ENCODE measurements at regions not wholly inside any gene's neighbourhood (a gene's known extent, or its start where the extent isn't known, plus 50 kb on each side); places are given as distances from the start of the nearest gene placed in this dataset.

DNA sequence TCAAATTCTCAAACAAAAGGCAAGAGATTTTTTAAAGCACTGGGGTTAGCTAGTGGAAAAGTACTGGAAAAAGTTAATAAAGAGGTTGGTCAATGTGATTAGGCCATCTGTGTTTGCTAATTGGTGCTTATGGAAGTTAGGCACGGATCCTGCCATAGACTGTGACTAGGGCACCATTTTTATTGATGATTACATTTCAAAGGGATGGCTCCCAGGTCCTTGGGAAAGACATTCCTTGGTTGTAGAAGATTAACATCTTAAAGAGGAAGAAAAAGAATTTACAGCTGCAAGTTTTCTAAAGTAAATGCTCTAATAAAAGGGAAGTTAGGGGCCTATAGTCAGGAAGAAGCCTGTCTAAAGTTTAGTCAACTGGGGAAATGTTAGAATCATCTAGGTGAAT is 1183.3 kb downstream of the DTWD2 start:
- H3K4me3 ChIP-seq: no peak overlapping the region
- no peak for ATAC-seq (replicated peaks in 6 of 8)
- no peaks in the 10 kb centered on the region for H3K4me1 ChIP-seq (replicated peaks in 1 of 2)
- no peak overlapping the region for H3K27ac ChIP-seq
- WGBS, 10 experiments: 0 to 17% (median 0%) methylated on average over 1 of the region's 1 CpG; no CpG with 5 or more reads in 5 of the 10 experiments
- in situ Hi-C loops (cut with MboI; ENCODE audit: low pct_unique_long_range_greater_than_20kb in 2 of 9, low sequenced_read_pairs in 9 of 9, unreplicated experiment in 9 of 9): no loop called here

GRCh38 chr5:117803533-117803932 is 1184.8 kb downstream of the DTWD2 start:
- no peak overlapping the region for H3K4me3 ChIP-seq
- peak in 1 of 8 experiments; percentile 71 for ATAC-seq (replicated peaks in 6 of 8)
- WGBS, 10 experiments: 14 to 100% (median 79%) methylated on average over 1 to 3 of the region's 3 CpGs

DNA sequence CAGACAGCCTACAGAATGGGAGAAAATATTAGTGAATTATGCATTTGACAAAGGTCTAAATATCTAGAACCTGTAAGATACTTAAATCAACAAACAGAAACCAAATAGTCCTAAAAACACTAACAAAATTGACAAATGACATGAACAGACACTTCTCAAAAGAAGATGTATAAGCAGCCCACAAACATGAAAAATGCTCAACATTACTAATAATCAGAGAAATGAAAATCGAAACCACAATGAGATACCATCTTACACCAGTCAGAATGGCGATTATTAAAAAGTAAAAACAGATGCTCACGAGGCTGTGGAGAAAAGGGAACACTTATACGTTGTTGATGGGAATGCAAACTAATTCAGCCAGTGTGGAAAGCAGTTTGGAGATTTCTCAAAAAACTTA is 1186.8 kb downstream of the DTWD2 start:
- in situ Hi-C loops (cut with MboI; ENCODE audit: low pct_unique_long_range_greater_than_20kb in 2 of 9, low sequenced_read_pairs in 9 of 9, unreplicated experiment in 9 of 9): no loop called here
- 18 to 100% (median 88%) methylated on average over 2 to 4 of the region's 4 CpGs; no CpG with 5 or more reads in 1 of the 10 experiments for WGBS, 10 experiments
- H3K4me1 ChIP-seq (replicated peaks in 1 of 2): no peaks in the 10 kb centered on the region
- H3K4me3 ChIP-seq: no peak overlapping the region
- no peak for ATAC-seq (replicated peaks in 6 of 8)
- no peak overlapping the region for H3K27ac ChIP-seq

More at GRCh38 chr5:117803533-117803932, 1184.8 kb downstream of the DTWD2 start:
- H3K4me1 ChIP-seq (replicated peaks in 1 of 2): no peaks in the 10 kb centered on the region
- H3K27ac ChIP-seq: no peak overlapping the region
- in situ Hi-C loops (cut with MboI; ENCODE audit: low pct_unique_long_range_greater_than_20kb in 2 of 9, low sequenced_read_pairs in 9 of 9, unreplicated experiment in 9 of 9): no loop called here

DNA sequence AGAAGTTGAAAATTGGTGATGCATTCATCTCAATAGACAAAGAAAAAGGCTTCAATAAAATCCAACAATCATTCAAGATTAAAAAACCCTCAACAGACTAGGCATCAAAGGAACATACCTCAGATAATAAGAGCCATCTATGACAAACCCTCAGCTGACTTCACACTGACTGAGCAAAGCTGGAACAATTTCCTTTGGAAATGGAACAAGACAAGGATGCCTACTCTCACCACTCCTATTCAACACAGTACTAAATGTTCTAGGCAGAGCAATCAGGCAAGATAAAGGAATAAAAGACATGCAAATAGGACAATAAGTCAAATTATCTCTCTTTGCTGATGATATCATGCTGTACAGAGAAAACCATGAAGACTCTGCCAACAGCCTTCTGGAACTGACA is 1188.1 kb downstream of the DTWD2 start:
- Histone ChIP-seq H3K4me3 (no peak overlapping the region), H3K27ac (no peak overlapping the region), H3K4me1 (replicated peaks in 1 of 2) (no peaks in the 10 kb centered on the region)
- peak in 5 of 8 experiments; percentile 67 to 98 (median 86) for ATAC-seq (replicated peaks in 6 of 8)
- in situ Hi-C loops (cut with MboI; ENCODE audit: low pct_unique_long_range_greater_than_20kb in 2 of 9, low sequenced_read_pairs in 9 of 9, unreplicated experiment in 9 of 9): no loop called here

DNA sequence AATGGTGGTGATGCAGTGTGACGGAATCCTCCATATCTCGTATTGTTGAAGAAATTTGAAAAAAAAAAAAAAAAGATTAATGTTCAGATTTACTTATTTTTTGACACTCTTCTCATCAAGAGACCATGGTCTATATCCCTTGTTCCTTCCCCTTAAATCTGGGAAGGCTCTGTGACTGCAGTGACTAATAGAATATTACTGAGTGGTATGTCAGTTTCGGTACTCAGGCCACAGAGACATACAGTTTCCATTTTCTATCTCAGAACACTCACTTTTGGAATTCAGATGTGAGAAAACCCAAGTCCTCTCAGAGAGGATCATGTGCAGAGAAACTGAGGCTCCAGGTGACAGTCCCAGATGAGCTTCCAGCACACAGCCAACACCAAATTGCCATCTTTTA is 1193.5 kb downstream of the DTWD2 start:
- in situ Hi-C loops (cut with MboI; ENCODE audit: low pct_unique_long_range_greater_than_20kb in 2 of 9, low sequenced_read_pairs in 9 of 9, unreplicated experiment in 9 of 9): no loop called here
- Histone ChIP-seq H3K4me3 (no peak overlapping the region), H3K27ac (no peak overlapping the region), H3K4me1 (replicated peaks in 1 of 2) (no peaks in the 10 kb centered on the region)
- ATAC-seq (replicated peaks in 6 of 8): no peak
- 17 to 100% (median 83%) methylated on average over 1 to 3 of the region's 3 CpGs; no CpG with 5 or more reads in 1 of the 10 experiments for whole genome bisulfite sequencing, 10 experiments

DNA sequence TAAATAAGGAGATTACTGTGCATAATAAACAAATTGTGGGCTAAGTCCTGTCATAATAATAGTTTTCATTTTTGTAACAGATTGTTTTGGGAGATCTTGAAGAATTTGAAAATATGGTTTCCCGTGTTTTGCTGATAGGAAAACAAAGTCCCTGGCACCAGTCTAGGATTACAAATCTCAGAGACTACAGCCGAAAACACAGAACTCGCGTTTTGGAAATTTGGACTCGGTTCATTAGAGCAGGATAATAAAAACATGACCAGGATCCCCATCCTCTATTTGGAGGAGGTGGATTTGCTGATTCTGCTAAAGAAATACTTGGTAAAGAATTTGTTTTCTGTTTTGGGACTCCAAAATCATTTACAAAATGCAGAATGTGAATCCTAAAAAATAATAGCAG is 1194.4 kb downstream of the DTWD2 start:
- in situ Hi-C loops (cut with MboI; ENCODE audit: low pct_unique_long_range_greater_than_20kb in 2 of 9, low sequenced_read_pairs in 9 of 9, unreplicated experiment in 9 of 9): no loop called here
- ATAC-seq (replicated peaks in 6 of 8): no peak
- no peaks in the 10 kb centered on the region for H3K4me1 ChIP-seq (replicated peaks in 1 of 2)
- no peak overlapping the region for H3K27ac ChIP-seq
- no peak overlapping the region for H3K4me3 ChIP-seq
- 20 to 100% (median 87%) methylated on average over 2 to 5 of the region's 5 CpGs; no CpG with 5 or more reads in 2 of the 10 experiments for WGBS, 10 experiments

GRCh38 chr5:117792476-117792875 is 1195.9 kb downstream of the DTWD2 start:
- no peaks in the 10 kb centered on the region for H3K4me1 ChIP-seq (replicated peaks in 1 of 2)
- ATAC-seq (replicated peaks in 6 of 8): no peak
- H3K4me3 ChIP-seq: no peak overlapping the region
- no peak overlapping the region for H3K27ac ChIP-seq
- WGBS, 10 experiments: 0 to 100% (median 55%) methylated on average over 1 of the region's 1 CpG; no CpG with 5 or more reads in 4 of the 10 experiments
- in situ Hi-C loops (cut with MboI; ENCODE audit: low pct_unique_long_range_greater_than_20kb in 2 of 9, low sequenced_read_pairs in 9 of 9, unreplicated experiment in 9 of 9): no loop called here

DNA sequence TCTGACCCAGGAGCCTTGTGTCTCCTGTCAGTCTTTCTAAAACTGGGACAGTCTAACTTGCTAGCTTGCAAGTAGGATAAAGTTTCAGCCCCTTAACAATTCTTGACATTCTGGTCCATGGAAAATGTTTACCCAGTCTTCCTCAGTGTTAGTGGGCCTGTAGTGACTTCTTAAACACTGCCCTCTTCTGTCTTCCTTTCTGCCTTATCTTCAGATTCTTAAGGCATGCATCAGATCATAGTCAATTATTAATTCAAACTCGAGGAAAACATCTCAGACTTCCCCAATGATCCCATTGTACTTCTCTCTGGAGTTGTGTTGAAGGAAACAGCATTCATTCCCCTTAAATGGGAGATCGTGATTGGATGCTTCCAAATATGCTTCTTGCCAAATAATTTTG is 1199.8 kb downstream of the DTWD2 start:
- in situ Hi-C loops (cut with MboI; ENCODE audit: low pct_unique_long_range_greater_than_20kb in 2 of 9, low sequenced_read_pairs in 9 of 9, unreplicated experiment in 9 of 9): no loop called here
- ATAC-seq (replicated peaks in 6 of 8): no peak
- 0 to 60% (median 23%) methylated on average over 1 to 2 of the region's 2 CpGs for WGBS, 10 experiments

GRCh38 chr5:117779171-117779570 is 1204.5 kb upstream of the SEMA6A start:
- H3K4me1 ChIP-seq (replicated peaks in 1 of 2): no peaks in the 10 kb centered on the region
- H3K4me3 ChIP-seq: no peak overlapping the region
- in situ Hi-C loops (cut with MboI; ENCODE audit: low pct_unique_long_range_greater_than_20kb in 2 of 9, low sequenced_read_pairs in 9 of 9, unreplicated experiment in 9 of 9): no loop called here
- 0 to 100% (median 83%) methylated on average over 1 to 4 of the region's 4 CpGs; no CpG with 5 or more reads in 4 of the 10 experiments for WGBS, 10 experiments
- no peak overlapping the region for H3K27ac ChIP-seq
- no peak for ATAC-seq (replicated peaks in 6 of 8)

More for the DNA sequence above, 1199.8 kb downstream of the DTWD2 start:
- Histone ChIP-seq H3K4me1 (replicated peaks in 1 of 2) (no peaks in the 10 kb centered on the region), H3K4me3 (no peak overlapping the region), H3K27ac (no peak overlapping the region)

DNA sequence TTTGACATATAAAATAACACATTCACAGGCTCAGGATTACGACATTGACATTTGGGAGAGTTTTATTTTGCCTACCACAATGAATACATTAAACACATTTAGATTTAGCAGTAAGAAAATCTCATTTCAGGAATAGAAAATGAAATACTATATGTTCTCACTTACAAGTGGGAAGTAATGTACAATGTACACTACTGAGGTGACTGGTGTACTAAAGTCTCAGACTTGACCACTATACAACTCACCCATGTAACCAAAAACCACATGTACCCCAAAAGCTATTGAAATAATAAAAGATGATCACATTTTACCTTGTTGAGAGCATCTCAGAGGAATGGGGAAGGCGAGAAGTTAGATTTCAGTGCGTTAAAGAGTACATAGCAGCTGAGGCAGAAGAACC is 1202.4 kb upstream of the SEMA6A start:
- Histone ChIP-seq H3K4me1 (replicated peaks in 1 of 2) (no peaks in the 10 kb centered on the region), H3K27ac (no peak overlapping the region), H3K4me3 (no peak overlapping the region)
- WGBS, 10 experiments: 0 to 94% (median 63%) methylated on average over 2 to 3 of the region's 3 CpGs; no CpG with 5 or more reads in 2 of the 10 experiments
- in situ Hi-C loops (cut with MboI; ENCODE audit: low pct_unique_long_range_greater_than_20kb in 2 of 9, low sequenced_read_pairs in 9 of 9, unreplicated experiment in 9 of 9): no loop called here
- no peak for ATAC-seq (replicated peaks in 6 of 8)

- no peak for ATAC-seq (replicated peaks in 6 of 8)
- Histone ChIP-seq H3K4me1 (replicated peaks in 1 of 2) (no peaks in the 10 kb centered on the region), H3K27ac (no peak overlapping the region), H3K4me3 (no peak overlapping the region)
- in situ Hi-C loops (cut with MboI; ENCODE audit: low pct_unique_long_range_greater_than_20kb in 2 of 9, low sequenced_read_pairs in 9 of 9, unreplicated experiment in 9 of 9): no loop called here
- WGBS, 10 experiments: 17 to 100% (median 78%) methylated on average over 1 of the region's 2 CpGs; no CpG with 5 or more reads in 6 of the 10 experiments
These were observed 1195.3 kb upstream of the SEMA6A start for GRCh38 chr5:117769877-117770276.

- in situ Hi-C loops (cut with MboI; ENCODE audit: low pct_unique_long_range_greater_than_20kb in 2 of 9, low sequenced_read_pairs in 9 of 9, unreplicated experiment in 9 of 9): no loop called here
- ATAC-seq (replicated peaks in 6 of 8): no peak
- H3K27ac ChIP-seq: no peak overlapping the region
- no peak overlapping the region for H3K4me3 ChIP-seq
- no peaks in the 10 kb centered on the region for H3K4me1 ChIP-seq (replicated peaks in 1 of 2)
- WGBS, 10 experiments: 34 to 93% (median 86%) methylated on average over 1 to 3 of the region's 3 CpGs
These were observed 1188.6 kb upstream of the SEMA6A start for GRCh38 chr5:117763271-117763670.

- no peak overlapping the region for H3K27ac ChIP-seq
- no peaks in the 10 kb centered on the region for H3K4me1 ChIP-seq (replicated peaks in 1 of 2)
- in situ Hi-C loops (cut with MboI; ENCODE audit: low pct_unique_long_range_greater_than_20kb in 2 of 9, low sequenced_read_pairs in 9 of 9, unreplicated experiment in 9 of 9): no loop called here
- no peak for ATAC-seq (replicated peaks in 6 of 8)
- no peak overlapping the region for H3K4me3 ChIP-seq
- WGBS, 10 experiments: 27 to 100% (median 86%) methylated on average over 1 to 2 of the region's 2 CpGs; no CpG with 5 or more reads in 3 of the 10 experiments
These were observed 1186.6 kb upstream of the SEMA6A start for GRCh38 chr5:117761186-117761585.

DNA sequence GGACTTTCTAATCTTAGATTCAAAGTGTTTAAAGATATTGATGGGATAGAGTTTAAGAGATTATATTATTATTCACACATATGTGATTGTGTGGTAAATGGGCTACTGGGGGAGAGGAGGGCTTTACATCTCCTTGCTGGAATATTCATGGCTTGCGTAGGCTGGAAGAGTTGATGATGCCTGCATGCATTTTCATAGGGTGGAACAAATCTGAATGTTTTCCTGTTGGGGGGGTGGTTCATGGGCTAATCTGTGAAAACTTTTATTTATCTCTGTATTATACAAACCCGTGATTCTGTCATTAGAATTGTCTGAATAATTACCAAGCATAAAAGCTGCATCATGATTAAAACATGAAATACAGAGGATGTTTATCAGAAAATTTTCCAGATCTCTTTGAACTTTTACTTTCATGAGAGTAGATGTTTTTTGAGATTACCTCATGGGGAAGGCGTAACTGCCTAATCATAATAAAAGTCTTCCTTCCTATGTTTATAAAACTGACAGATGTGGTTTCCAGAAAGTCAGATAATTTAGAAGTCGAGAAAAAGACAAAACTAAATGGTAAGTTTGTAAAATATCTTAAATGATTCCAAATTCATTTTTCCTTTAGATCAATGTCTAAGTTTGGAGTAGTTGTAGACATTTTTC is 1185.4 kb upstream of the SEMA6A start:
- in situ Hi-C loops (cut with MboI; ENCODE audit: low pct_unique_long_range_greater_than_20kb in 2 of 9, low sequenced_read_pairs in 9 of 9, unreplicated experiment in 9 of 9): no loop called here
- Histone ChIP-seq H3K4me3 (no peak overlapping the region), H3K4me1 (replicated peaks in 1 of 2) (no peaks in the 10 kb centered on the region), H3K27ac (no peak overlapping the region)
- peak in 2 of 8 experiments; percentile 34 to 59 for ATAC-seq (replicated peaks in 6 of 8)
- WGBS, 10 experiments: 8 to 95% (median 58%) methylated on average over 1 to 4 of the region's 4 CpGs; no CpG with 5 or more reads in 1 of the 10 experiments

Data from motor neuron (in vitro differentiated cells).